Transverse colon (tissue), 4 donors: ENCODE measurements at regions not wholly inside any gene's neighbourhood (a gene's known extent, or its start where the extent isn't known, plus 50 kb on each side); places are given as distances from the start of the nearest gene placed in this dataset.

ENCODE experiments used
- POLR2A ChIP-seq: fragments of 450-650 bp; IDR thresholded peaks from one replicate; pipeline ENCODE4 v1.6.1; 2016; ENCODE audit warnings: antibody characterized with exemption, mild to moderate bottlenecking, moderate library complexity
- POLR2AphosphoS5 ChIP-seq, 3 donors: sonication (generic); formaldehyde crosslinking; IDR thresholded peaks; one replicate each; pipeline ENCODE4 v1.6.1; 2016; ENCODE audit warnings: antibody characterized with exemption in 3 of 3
- TF ChIP-seq, protein P1 (sequence below), 5 experiments: fragments of 200-600 bp in 3 of 5; fragments of 450-650 bp in 2 of 5; sonication (generic) in 3 of 5; IDR thresholded peaks; 1 replicate in 2 of 5; 2 replicates in 3 of 5; pipeline ENCODE4 v1.5.1; 2016 to 2017; ENCODE audit warnings: antibody characterized with exemption in 5 of 5, inconsistent platforms in 3 of 5, mild to moderate bottlenecking in 2 of 5, moderate library complexity in 1 of 5

DNA sequence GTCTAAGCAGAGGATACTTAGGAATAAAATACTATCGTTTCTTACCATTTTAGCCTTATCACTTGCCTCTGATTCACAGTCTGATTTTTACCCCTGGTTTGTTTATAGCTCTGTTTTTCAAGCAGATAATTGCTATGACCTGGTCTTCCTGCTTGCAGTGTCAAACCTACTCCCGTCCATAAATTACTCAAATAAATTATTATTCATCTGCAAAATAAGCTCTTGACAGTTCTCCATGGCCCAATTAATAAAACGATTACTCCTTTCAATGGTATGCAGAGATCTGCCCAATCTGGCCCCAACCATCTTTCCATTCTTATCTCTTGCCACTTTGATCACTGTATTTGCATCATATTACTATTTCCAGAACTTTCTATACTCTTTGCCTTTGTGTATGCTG is 354.0 kb downstream of the CCDC85A start:
- TF ChIP-seq POLR2AphosphoS5 (IDR thresholded peaks at IDR 0.05): no peak
- TF ChIP-seq, protein P1, sequence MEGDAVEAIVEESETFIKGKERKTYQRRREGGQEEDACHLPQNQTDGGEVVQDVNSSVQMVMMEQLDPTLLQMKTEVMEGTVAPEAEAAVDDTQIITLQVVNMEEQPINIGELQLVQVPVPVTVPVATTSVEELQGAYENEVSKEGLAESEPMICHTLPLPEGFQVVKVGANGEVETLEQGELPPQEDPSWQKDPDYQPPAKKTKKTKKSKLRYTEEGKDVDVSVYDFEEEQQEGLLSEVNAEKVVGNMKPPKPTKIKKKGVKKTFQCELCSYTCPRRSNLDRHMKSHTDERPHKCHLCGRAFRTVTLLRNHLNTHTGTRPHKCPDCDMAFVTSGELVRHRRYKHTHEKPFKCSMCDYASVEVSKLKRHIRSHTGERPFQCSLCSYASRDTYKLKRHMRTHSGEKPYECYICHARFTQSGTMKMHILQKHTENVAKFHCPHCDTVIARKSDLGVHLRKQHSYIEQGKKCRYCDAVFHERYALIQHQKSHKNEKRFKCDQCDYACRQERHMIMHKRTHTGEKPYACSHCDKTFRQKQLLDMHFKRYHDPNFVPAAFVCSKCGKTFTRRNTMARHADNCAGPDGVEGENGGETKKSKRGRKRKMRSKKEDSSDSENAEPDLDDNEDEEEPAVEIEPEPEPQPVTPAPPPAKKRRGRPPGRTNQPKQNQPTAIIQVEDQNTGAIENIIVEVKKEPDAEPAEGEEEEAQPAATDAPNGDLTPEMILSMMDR (IDR thresholded peaks at IDR 0.05): no peak
- TF ChIP-seq POLR2A: no peak
